ENCODE measurements at regions not wholly inside any gene's neighbourhood (a gene's known extent, or its start where the extent isn't known, plus 50 kb on each side); places are given as distances from the start of the nearest gene placed in this dataset.
A peak's percentile ranks its signal among the peaks of the same experiment; 100 is the strongest.
"Not testable (repeated sequence)": the region's sequence is repeated elsewhere in the genome, so short reads cannot be mapped to it uniquely, and the experiment has no call there.

- Histone ChIP-seq H3K4me3 (no peak overlapping the region), H3K36me3 (no peaks in the 10 kb centered on the region), H3K27me3 (replicated peaks) (no peaks in the 10 kb centered on the region), H3K9me3 (replicated peaks) (no peaks in the 10 kb centered on the region; the same call in 1 of the 2 replicates), H3K4me1 (replicated peaks) (no peaks in the 10 kb centered on the region), H3K27ac (no peak overlapping the region)
- DNase-seq (ENCODE audit: low read depth in 1 of 2, low spot score in 2 of 2), result no peak
Measured at GRCh38 chr6:61217714-61218113, 1068.3 kb downstream of the KHDRBS2 start.

DNA sequence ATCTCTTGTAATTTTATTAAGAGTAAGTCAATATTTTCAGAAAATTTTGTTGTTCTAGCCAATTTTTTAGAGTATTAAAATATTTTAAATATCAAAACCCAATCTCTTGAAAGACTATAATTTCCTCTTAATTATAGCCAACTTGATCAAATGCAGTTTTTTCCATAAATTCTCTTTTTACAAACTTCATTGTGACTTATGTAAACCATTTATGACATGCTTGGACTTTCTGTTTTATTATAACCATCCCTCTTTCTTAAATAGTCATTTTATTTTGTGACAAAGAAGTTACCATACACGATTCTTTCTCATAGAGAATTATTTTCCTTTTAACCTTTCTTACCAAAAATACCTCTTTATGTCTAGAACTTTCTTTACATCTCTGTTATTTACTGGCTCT is 1075.5 kb downstream of the KHDRBS2 start:
- Histone ChIP-seq H3K4me3 (no peak overlapping the region), H3K9me3 (replicated peaks) (peaks cover 3% of the 10 kb centered on the region; the same call in 1 of the 2 replicates), H3K27ac (no peak overlapping the region), H3K27me3 (replicated peaks) (no peaks in the 10 kb centered on the region), H3K4me1 (replicated peaks) (no peaks in the 10 kb centered on the region), H3K36me3 (no peaks in the 10 kb centered on the region)
- DNase-seq (ENCODE audit: low read depth in 1 of 2, low spot score in 2 of 2), result no peak

DNA sequence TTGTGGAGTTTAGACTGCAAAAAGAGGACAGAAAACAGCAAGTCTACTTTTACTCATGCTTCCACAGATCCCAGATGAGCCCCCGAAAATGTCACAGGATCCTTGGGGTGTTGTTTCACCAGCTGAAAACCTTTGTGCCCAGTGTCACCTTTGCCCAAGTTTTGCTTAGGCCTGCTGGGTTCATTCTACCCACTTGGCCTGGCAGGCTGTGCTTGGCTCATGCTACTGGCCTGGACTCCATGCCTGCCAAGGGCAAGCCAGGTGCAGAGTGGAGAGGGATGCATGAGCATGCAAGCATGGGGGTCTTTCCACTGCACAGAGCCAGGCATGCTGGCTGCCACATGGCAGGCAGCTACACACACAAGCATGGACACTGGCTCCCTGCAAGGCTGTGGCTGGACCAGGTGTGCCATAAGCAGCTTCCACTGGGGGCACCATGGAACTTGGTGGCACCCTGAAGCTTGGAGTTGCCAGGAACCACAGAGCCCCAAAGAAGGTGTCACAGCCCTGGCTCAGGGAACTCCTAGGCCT is 1082.0 kb downstream of the KHDRBS2 start:
- no peaks in the 10 kb centered on the region for H3K36me3 ChIP-seq
- H3K4me1 ChIP-seq (replicated peaks), result no peaks in the 10 kb centered on the region
- no peak for DNase-seq (ENCODE audit: low read depth in 1 of 2, low spot score in 2 of 2)
- H3K27me3 ChIP-seq (replicated peaks), result no peaks in the 10 kb centered on the region
- H3K9me3 ChIP-seq (replicated peaks), result peaks cover 8% of the 10 kb centered on the region
- H3K27ac ChIP-seq, result no peak overlapping the region
- H3K4me3 ChIP-seq, result no peak overlapping the region

- H3K4me3 ChIP-seq, result no peak overlapping the region
- H3K27ac ChIP-seq, result no peak overlapping the region
- no peaks in the 10 kb centered on the region for H3K4me1 ChIP-seq (replicated peaks)
- no peaks in the 10 kb centered on the region for H3K36me3 ChIP-seq
- peaks cover 13% of the 10 kb centered on the region for H3K9me3 ChIP-seq (replicated peaks)
- no peaks in the 10 kb centered on the region for H3K27me3 ChIP-seq (replicated peaks)
- DNase-seq (ENCODE audit: low read depth in 1 of 2, low spot score in 2 of 2), result no peak
Measured at GRCh38 chr6:61200444-61200843, 1085.6 kb downstream of the KHDRBS2 start.

GRCh38 chr6:61193771-61194170 is 1092.3 kb downstream of the KHDRBS2 start:
- no peak for DNase-seq (ENCODE audit: low read depth in 1 of 2, low spot score in 2 of 2)
- H3K27me3 ChIP-seq (replicated peaks), result no peaks in the 10 kb centered on the region

GRCh38 chr6:61192610-61193009 is 1093.4 kb downstream of the KHDRBS2 start:
- H3K36me3 ChIP-seq, result no peaks in the 10 kb centered on the region
- no peaks in the 10 kb centered on the region for H3K4me1 ChIP-seq (replicated peaks)
- H3K4me3 ChIP-seq, result no peak overlapping the region
- peaks cover 2% of the 10 kb centered on the region; the same call in 1 of the 2 replicates for H3K9me3 ChIP-seq (replicated peaks)
- no peak overlapping the region for H3K27ac ChIP-seq
- no peaks in the 10 kb centered on the region for H3K27me3 ChIP-seq (replicated peaks)
- no peak for DNase-seq (ENCODE audit: low read depth in 1 of 2, low spot score in 2 of 2)

More at GRCh38 chr6:61193771-61194170, 1092.3 kb downstream of the KHDRBS2 start:
- peaks cover 5% of the 10 kb centered on the region for H3K9me3 ChIP-seq (replicated peaks)
- H3K27ac ChIP-seq, result no peak overlapping the region
- H3K4me1 ChIP-seq (replicated peaks), result no peaks in the 10 kb centered on the region
- no peaks in the 10 kb centered on the region for H3K36me3 ChIP-seq
- no peak overlapping the region for H3K4me3 ChIP-seq

GRCh38 chr6:61168878-61169277 is 1117.1 kb downstream of the KHDRBS2 start:
- no peaks in the 10 kb centered on the region for H3K9me3 ChIP-seq (replicated peaks)
- DNase-seq (ENCODE audit: low read depth in 1 of 2, low spot score in 2 of 2), result no peak
- no peak overlapping the region for H3K4me3 ChIP-seq
- H3K27ac ChIP-seq, result no peak overlapping the region
- H3K27me3 ChIP-seq (replicated peaks), result no peaks in the 10 kb centered on the region
- H3K36me3 ChIP-seq, result no peaks in the 10 kb centered on the region
- no peaks in the 10 kb centered on the region for H3K4me1 ChIP-seq (replicated peaks)

DNA sequence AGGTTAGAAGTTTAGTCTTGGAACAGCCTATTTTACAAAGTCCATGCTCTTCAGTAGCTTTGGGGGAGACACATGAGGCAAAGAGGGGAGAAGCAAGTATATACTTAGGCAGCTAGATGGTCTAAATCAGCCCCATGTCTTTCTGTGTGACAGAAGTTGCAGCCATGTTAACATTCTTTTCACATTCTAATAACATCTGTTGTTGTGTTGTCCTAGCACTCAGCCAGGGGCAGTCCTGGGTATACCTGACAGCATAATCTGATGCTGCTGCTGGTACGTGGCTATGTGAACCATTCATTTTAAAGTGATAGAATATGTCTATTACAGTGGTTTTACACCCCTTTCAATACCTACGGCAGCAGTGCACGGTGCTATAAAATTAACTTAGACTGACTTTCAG is 1137.0 kb downstream of the KHDRBS2 start:
- not testable (repeated sequence) for H3K36me3 ChIP-seq; H3K4me1 ChIP-seq (replicated peaks); H3K9me3 ChIP-seq (replicated peaks); H3K27me3 ChIP-seq (replicated peaks); DNase-seq (ENCODE audit: low read depth in 1 of 2, low spot score in 2 of 2); H3K4me3 ChIP-seq; H3K27ac ChIP-seq

GRCh38 chr6:61142261-61142660 is 1143.8 kb downstream of the KHDRBS2 start:
- not testable (repeated sequence) for DNase-seq (ENCODE audit: low read depth in 1 of 2, low spot score in 2 of 2); H3K4me1 ChIP-seq (replicated peaks); H3K36me3 ChIP-seq; H3K4me3 ChIP-seq; H3K9me3 ChIP-seq (replicated peaks); H3K27ac ChIP-seq; H3K27me3 ChIP-seq (replicated peaks)

DNA sequence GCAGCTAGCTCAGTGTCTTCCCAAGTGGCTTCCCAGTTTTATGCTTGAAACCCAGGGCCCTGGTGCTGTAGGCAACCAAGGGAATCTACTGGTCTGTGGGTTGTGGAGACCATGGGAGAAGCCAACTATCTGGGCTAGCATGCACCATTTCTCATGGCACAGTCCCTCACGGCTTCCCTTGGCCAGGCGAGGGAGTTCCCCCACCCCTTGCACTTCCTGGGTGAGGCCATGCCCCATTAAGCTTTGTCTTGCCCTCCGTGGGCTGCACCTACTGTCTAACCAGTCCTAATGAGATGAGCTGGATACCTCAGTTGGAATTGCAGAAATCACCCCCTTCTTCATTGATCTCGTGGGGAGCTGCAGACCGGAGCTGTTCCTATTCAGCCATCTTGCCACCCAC is 1152.0 kb downstream of the KHDRBS2 start:
- Histone ChIP-seq H3K9me3 (replicated peaks) (no peaks in the 10 kb centered on the region), H3K4me1 (replicated peaks) (no peaks in the 10 kb centered on the region), H3K27ac (no peak overlapping the region), H3K4me3 (no peak overlapping the region), H3K27me3 (replicated peaks) (no peaks in the 10 kb centered on the region), H3K36me3 (no peaks in the 10 kb centered on the region)
- DNase-seq (ENCODE audit: low read depth in 1 of 2, low spot score in 2 of 2), result no peak

- H3K9me3 ChIP-seq (replicated peaks); H3K4me1 ChIP-seq (replicated peaks); DNase-seq (ENCODE audit: low read depth in 1 of 2, low spot score in 2 of 2); H3K36me3 ChIP-seq; H3K27me3 ChIP-seq (replicated peaks); H3K27ac ChIP-seq; H3K4me3 ChIP-seq: not testable (repeated sequence)
Measured at GRCh38 chr6:61114185-61114584, 1171.8 kb downstream of the KHDRBS2 start.

DNA sequence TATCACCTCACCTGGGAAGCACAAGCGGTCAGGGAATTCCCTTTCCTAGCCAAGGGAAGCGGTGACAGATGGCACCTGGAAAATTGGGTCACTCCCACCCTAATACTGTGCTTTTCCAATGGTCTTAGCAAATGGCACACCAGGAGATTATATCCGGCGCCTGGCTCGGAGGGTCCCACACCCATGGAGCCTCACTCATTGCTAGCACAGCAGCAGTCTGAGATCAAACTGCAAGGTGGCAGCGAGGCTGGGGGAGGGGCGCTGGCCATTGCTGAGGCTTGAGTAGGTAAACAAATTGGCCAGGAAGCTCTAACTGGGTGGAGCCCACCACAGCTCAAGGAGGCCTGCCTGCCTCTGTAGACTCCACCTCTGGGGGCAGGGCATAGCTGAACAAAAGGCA is 1178.1 kb downstream of the KHDRBS2 start:
- peak in 1 of 2 experiments; percentile 34 for DNase-seq (ENCODE audit: low read depth in 1 of 2, low spot score in 2 of 2)
- H3K4me3 ChIP-seq; H3K27me3 ChIP-seq (replicated peaks); H3K36me3 ChIP-seq; H3K4me1 ChIP-seq (replicated peaks); H3K27ac ChIP-seq; H3K9me3 ChIP-seq (replicated peaks): not testable (repeated sequence)

GRCh38 chr6:61103660-61104059 is 1182.4 kb downstream of the KHDRBS2 start:
- not testable (repeated sequence) for DNase-seq (ENCODE audit: low read depth in 1 of 2, low spot score in 2 of 2); H3K4me1 ChIP-seq (replicated peaks); H3K27ac ChIP-seq

DNA sequence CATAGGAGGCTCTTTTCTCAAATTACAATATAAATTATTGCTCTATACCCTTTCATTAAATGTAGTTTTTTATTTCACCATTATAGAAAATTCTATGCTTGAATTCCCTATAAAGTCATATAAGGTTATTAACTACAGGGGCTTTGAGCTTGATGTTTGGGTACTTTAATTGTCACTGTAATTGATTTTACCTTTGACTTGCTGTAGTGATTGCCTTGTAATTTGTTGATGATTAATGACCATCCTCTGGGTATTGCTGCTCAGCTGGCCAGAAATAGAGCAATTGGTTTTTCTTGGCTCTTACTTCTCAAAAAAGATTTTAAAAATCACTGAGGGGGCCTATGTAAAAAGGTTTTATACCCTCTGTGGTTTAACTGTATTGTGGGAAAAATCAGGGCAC is 1186.0 kb downstream of the KHDRBS2 start:
- Histone ChIP-seq H3K27me3 (replicated peaks) (no peaks in the 10 kb centered on the region), H3K27ac (no peak overlapping the region), H3K9me3 (replicated peaks) (no peaks in the 10 kb centered on the region), H3K36me3 (no peaks in the 10 kb centered on the region), H3K4me3 (no peak overlapping the region), H3K4me1 (replicated peaks) (no peaks in the 10 kb centered on the region)
- DNase-seq (ENCODE audit: low read depth in 1 of 2, low spot score in 2 of 2), result no peak

More at GRCh38 chr6:61103660-61104059, 1182.4 kb downstream of the KHDRBS2 start:
- not testable (repeated sequence) for H3K27me3 ChIP-seq (replicated peaks); H3K4me3 ChIP-seq; H3K9me3 ChIP-seq (replicated peaks); H3K36me3 ChIP-seq

GRCh38 chr6:61099561-61099960 is 1186.5 kb downstream of the KHDRBS2 start:
- not testable (repeated sequence) for H3K27me3 ChIP-seq (replicated peaks); H3K4me1 ChIP-seq (replicated peaks); H3K9me3 ChIP-seq (replicated peaks); H3K4me3 ChIP-seq; DNase-seq (ENCODE audit: low read depth in 1 of 2, low spot score in 2 of 2); H3K36me3 ChIP-seq; H3K27ac ChIP-seq

Measured in SJSA1 (cell line).